Muscle layer of colon (tissue), 2 donors: ENCODE measurements at regions not wholly inside any gene's neighbourhood (a gene's known extent, or its start where the extent isn't known, plus 50 kb on each side); places are given as distances from the start of the nearest gene placed in this dataset.

ENCODE experiments used
- H3K27ac ChIP-seq: one replicate; pipeline ENCODE4 v1.7.0; 2013; ENCODE audit warnings: low read depth, mild to moderate bottlenecking, low read length, moderate library complexity
- H3K27me3 ChIP-seq, 2 donors: one replicate each; pipeline ENCODE4 v1.7.0; 2013; ENCODE audit warnings: low read length in 2 of 2, mild to moderate bottlenecking in 2 of 2; ENCODE audit not compliant: insufficient read depth in 2 of 2, control insufficient read depth in 1 of 2
- H3K36me3 ChIP-seq: one replicate; pipeline ENCODE4 v1.7.0; 2013; ENCODE audit warnings: mild to moderate bottlenecking, low read length; ENCODE audit not compliant: insufficient read depth
- H3K4me1 ChIP-seq: one replicate; pipeline ENCODE4 v1.7.0; 2013; ENCODE audit warnings: mild to moderate bottlenecking, low read length; ENCODE audit not compliant: insufficient read depth
- H3K4me3 ChIP-seq, 2 donors: one replicate each; pipeline ENCODE4 v1.7.0; 2013; ENCODE audit warnings: low read length in 2 of 2, low read depth in 1 of 2, mild to moderate bottlenecking in 1 of 2, moderate library complexity in 1 of 2
- H3K9ac ChIP-seq: one replicate; pipeline ENCODE4 v1.7.0; 2013; ENCODE audit warnings: low read length
- H3K9me3 ChIP-seq: one replicate; pipeline ENCODE4 v1.7.0; 2013; ENCODE audit warnings: mild to moderate bottlenecking, low read length
- donor health status: abdominal sarcoma.
- donor health status: Adenocarcinoma of cecum.

DNA sequence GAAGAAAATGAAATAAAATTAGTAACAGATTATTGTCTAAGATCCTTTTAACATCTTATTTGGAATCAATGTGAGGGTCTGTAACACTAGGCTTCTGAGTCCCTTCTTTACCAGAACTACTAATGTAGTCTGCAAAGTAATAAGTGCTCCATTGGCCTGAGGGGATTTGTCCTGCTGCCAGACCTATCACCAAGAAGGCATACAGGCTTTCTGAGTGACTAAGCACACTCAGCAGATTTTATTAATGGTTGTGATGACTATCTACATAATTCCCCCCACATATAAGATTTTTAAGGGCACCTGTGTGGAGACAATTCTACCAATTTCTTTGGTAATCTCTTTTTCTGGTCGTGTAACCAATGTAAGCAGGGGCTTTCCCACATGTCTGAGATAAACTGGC lies 365.0 kb upstream of the FAT3 start:
- H3K9ac ChIP-seq, result no peak overlapping the region
- no peak overlapping the region for H3K27ac ChIP-seq
- no peaks in the 10 kb centered on the region for H3K9me3 ChIP-seq
- H3K4me3 ChIP-seq, result no peak overlapping the region
- no peaks in the 10 kb centered on the region for H3K27me3 ChIP-seq
- H3K36me3 ChIP-seq, result no peaks in the 10 kb centered on the region
- no peaks in the 10 kb centered on the region for H3K4me1 ChIP-seq

DNA sequence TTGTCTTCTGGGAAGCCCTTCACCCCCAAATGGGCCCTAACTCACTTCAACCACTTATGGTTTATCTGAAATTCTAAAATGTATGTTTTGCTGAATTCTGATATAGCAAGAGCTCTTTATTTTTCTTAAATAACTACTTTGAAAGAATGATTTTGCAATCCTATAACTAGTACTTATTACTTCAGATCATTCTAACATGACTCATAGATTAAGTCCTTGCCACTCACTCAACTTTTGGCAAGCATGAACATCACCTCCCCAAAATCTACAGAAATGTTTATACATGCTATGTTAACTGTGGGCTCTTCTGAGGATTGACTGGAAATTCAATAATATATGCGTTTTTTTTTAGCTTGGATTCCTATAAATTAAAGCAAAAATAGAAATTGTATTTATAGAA lies 367.4 kb upstream of the FAT3 start:
- Histone ChIP-seq H3K4me1 (no peaks in the 10 kb centered on the region), H3K36me3 (no peaks in the 10 kb centered on the region), H3K4me3 (no peak overlapping the region), H3K27me3 (no peaks in the 10 kb centered on the region), H3K9me3 (no peaks in the 10 kb centered on the region), H3K9ac (no peak overlapping the region), H3K27ac (no peak overlapping the region)

DNA sequence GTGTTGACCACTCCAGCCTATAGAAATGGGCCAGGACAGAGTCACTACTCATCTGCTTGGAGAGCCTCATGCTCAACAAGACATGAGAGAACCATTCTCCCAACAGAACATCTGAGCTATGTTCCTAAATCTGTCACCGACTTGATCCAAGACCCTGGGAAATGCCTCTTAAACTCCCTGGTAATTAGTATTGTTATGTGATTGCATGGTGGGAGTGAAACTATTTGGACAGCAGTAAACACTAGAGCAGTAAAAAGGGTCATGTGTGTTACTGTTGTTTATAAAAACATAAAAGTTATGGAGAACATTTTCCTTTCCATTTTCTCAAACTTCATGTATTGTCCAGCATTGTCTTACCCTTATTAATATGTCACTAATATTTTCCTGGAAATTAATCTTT lies 369.8 kb upstream of the FAT3 start:
- no peak overlapping the region for H3K27ac ChIP-seq
- no peaks in the 10 kb centered on the region for H3K27me3 ChIP-seq
- no peaks in the 10 kb centered on the region for H3K36me3 ChIP-seq
- H3K9me3 ChIP-seq, result no peaks in the 10 kb centered on the region
- H3K9ac ChIP-seq, result no peak overlapping the region
- H3K4me3 ChIP-seq, result no peak overlapping the region
- H3K4me1 ChIP-seq, result no peaks in the 10 kb centered on the region

DNA sequence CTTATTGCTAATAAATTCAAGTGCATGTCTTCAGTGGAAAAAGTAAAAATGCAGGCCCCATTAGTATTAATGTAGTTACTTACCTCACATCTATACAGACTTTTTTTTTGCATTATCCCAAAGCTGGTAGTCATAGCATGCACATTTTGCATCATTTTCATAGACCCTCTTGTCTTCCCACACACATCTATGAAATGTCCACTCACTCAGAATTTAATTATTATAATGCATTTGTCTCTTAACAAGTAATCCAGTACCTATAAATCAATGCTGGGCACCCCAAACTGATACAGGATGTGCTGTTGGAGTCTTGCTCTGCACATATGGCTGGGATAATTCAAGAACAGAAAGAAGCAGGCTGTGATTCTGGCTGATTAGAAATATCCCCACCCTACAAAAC lies 370.4 kb upstream of the FAT3 start:
- no peaks in the 10 kb centered on the region for H3K36me3 ChIP-seq
- H3K27me3 ChIP-seq, result no peaks in the 10 kb centered on the region
- H3K4me1 ChIP-seq, result no peaks in the 10 kb centered on the region
- no peak overlapping the region for H3K9ac ChIP-seq
- H3K4me3 ChIP-seq, result no peak overlapping the region
- H3K9me3 ChIP-seq, result no peaks in the 10 kb centered on the region
- no peak overlapping the region for H3K27ac ChIP-seq

DNA sequence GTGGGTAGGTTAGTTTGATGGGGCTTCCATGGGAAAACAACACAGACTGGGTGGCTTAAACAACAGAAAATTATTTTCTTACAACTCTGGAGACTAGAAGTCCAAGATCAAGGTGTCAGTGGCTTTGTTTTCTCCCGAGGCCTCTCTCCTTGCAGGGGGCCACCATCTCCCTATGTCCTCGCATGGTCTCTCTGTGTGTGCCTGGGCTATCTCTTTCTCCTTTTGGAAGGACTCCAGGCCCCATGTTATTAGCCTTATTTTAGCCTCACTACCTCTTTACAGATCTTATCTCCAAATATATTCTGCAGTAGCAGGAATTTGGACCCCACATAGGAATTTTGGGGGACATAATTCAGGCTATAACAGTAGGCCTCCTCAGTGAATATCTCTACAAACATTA lies 372.7 kb upstream of the FAT3 start:
- H3K4me3 ChIP-seq, result no peak overlapping the region
- H3K9me3 ChIP-seq, result no peaks in the 10 kb centered on the region
- no peaks in the 10 kb centered on the region for H3K4me1 ChIP-seq
- no peaks in the 10 kb centered on the region for H3K36me3 ChIP-seq
- no peak overlapping the region for H3K27ac ChIP-seq
- H3K9ac ChIP-seq, result no peak overlapping the region
- H3K27me3 ChIP-seq, result no peaks in the 10 kb centered on the region

DNA sequence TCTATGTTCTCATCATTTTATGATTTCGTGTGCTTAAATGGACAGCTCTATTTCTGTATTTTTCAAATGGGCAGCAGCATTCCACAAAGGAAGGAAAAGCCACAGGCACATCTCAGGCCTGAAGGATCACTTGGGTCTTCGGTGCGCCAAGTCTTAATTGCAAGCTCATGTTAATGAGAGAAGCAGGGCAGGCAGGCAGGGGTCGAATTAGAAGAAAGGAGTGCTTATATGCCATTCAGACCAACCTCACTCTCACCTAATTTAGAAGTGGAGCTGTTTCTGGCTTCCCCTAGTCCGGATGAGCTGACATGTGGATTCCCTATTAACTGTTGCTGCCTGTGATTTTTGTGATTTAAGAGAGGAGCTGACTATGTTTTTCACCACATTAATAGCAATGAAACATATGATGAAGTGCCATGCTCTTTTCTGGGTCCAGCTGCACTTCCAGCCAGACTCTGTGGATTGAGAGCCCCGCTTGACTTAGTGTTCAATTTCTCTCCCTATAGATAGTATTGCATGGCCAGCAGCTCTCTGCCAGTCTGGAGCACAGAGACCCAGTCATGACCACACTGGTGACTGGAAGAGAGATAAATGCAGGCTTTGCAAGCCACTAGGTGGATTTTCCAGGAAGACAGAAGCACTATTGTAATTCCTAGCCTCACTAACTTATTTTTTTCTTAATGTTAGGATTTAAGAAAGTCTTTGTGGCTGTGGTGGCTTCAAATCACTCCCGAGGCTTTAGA lies 373.9 kb upstream of the FAT3 start:
- Histone ChIP-seq H3K27me3 (no peaks in the 10 kb centered on the region), H3K4me3 (no peak overlapping the region), H3K9ac (no peak overlapping the region), H3K4me1 (no peaks in the 10 kb centered on the region), H3K9me3 (no peaks in the 10 kb centered on the region), H3K36me3 (no peaks in the 10 kb centered on the region), H3K27ac (no peak overlapping the region)

DNA sequence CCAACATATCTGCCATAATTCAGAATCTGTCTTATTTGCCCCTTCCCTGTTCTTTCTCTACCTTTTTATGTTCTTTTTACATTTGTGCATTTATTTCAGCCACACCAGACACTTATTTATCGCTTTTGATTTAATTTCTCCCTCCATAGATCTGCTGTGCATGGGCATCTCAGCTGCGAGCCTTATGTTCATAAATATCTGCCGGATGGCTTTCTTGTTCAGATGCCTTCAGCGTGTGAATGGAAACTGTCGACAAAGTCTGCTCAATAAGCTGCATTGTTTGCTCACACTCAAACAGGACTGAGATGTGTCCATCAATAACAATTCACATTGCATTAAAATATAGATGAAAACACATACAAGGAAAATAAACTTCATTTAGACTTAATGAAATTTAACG lies 374.6 kb upstream of the FAT3 start:
- no peaks in the 10 kb centered on the region for H3K9me3 ChIP-seq
- no peak overlapping the region for H3K9ac ChIP-seq
- H3K36me3 ChIP-seq, result no peaks in the 10 kb centered on the region
- no peak overlapping the region for H3K27ac ChIP-seq
- H3K27me3 ChIP-seq, result no peaks in the 10 kb centered on the region
- no peak overlapping the region for H3K4me3 ChIP-seq
- no peaks in the 10 kb centered on the region for H3K4me1 ChIP-seq

DNA sequence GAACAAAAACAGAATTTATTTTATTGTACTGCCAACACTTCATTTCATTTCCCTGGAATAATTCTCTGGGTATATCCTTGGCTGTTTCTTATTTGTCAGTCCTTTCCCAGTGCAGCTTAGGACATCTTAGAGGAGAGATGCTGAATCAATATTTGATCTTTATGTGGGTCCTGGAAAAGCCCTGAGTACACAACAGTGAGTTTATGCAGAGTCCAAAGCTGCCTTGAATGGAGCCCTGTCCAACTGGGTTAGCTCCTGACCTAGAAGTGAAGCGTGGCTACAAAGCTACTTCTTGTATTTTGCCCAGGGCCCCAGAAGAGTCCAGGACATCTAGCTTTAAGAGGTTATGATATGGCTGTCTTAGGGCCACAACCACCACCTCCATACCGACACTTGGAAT lies 378.0 kb upstream of the FAT3 start:
- H3K27ac ChIP-seq, result no peak overlapping the region
- H3K27me3 ChIP-seq, result no peaks in the 10 kb centered on the region
- no peak overlapping the region for H3K4me3 ChIP-seq
- no peaks in the 10 kb centered on the region for H3K4me1 ChIP-seq
- H3K36me3 ChIP-seq, result no peaks in the 10 kb centered on the region
- no peaks in the 10 kb centered on the region for H3K9me3 ChIP-seq
- H3K9ac ChIP-seq, result no peak overlapping the region

DNA sequence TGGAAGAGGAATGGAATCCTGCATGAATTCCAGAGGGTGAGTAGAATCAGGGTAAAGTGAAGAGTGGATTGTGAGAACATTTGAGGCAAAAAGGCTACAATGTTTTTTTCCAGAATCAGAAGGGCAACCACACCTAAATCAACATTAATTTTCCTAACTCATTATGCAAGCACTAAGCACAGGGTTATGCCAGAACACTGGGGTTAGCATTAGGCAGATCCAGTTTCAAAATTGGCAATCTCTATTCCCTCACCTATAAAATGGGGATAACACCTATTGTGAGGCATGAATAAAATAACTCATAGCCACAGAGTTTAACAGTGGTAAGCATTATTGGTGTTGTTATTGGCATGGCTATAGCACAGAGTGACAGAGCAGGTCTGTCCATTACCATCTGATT lies 378.6 kb upstream of the FAT3 start:
- no peaks in the 10 kb centered on the region for H3K9me3 ChIP-seq
- no peak overlapping the region for H3K27ac ChIP-seq
- no peak overlapping the region for H3K9ac ChIP-seq
- no peaks in the 10 kb centered on the region for H3K36me3 ChIP-seq
- H3K4me3 ChIP-seq, result no peak overlapping the region
- no peaks in the 10 kb centered on the region for H3K27me3 ChIP-seq
- H3K4me1 ChIP-seq, result no peaks in the 10 kb centered on the region

DNA sequence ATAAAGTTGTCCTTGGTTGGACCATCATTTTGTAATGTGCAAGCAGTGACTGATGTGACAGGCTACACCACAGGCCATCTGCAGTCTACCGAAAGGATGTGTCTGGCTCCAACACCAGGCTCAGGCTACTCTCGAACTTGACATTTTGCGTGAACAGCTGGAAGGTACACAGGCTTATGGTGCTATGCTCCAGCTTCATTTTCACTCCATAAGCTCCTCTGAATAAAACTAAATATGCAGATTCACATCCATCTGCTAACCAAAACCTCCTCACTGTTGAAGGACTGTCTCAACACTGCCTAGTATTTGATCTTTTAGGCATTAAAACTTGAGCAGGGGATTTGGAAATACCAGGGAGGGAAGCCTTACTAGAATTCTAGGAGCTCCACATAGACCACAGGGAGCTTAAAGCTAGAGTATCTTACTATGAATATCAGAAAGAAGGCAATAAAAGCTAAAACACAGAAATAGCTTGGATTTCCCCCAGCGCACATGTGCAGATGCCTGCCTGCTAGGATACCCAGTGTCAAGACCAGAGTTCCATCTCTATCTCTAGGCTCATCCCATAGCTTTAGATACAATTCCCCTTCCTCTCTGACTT lies 383.9 kb upstream of the FAT3 start:
- H3K4me1 ChIP-seq, result peaks cover 5% of the 10 kb centered on the region
- H3K4me3 ChIP-seq, result no peak overlapping the region
- H3K27me3 ChIP-seq, result no peaks in the 10 kb centered on the region

DNA sequence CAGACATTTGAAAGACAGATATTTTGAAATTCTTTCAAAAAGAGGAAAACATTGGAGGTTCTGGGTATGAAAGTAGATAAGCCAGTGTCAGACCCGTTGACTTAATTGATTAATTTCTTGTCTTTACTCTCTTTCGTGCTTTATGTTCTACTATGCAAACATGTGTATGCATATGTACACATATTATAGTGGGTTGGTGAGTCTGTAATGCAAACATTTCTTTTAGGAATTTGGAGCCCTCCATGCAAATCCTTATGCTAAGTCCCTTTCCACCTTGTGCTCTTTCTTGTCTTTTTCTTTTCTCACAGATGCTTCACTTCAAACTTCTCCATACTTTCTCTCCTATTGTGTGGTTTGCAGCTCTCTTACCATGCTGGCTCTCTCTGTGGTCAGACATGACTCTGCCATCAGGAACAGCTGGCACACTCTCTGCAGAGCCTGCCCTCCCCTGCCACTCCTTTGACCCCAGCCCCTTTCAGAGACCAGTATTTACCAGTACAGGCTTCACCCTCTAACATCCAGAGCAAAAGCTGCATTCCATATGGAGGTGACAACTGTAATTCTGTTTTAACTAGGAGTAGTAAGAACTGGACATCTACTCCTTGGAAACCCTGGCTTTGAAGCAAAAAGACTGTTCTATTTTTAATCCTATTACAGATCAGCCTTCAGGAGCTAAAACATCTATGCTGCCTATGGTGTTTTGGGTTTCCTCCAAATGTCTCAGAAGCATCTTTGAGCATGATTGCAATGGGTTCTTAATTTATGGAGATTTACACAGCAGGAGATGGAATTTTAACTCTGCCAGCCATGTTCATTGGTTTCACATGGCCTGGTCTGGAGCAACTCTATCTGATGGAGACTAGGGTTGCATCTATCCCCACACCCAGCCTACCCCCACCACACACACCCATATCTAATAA lies 386.9 kb upstream of the FAT3 start:
- H3K27me3 ChIP-seq, result no peaks in the 10 kb centered on the region
- peaks cover 5% of the 10 kb centered on the region for H3K4me1 ChIP-seq
- H3K9ac ChIP-seq, result no peak overlapping the region
- H3K9me3 ChIP-seq, result no peaks in the 10 kb centered on the region
- H3K36me3 ChIP-seq, result no peaks in the 10 kb centered on the region
- H3K27ac ChIP-seq, result no peak overlapping the region
- H3K4me3 ChIP-seq, result no peak overlapping the region

More for the DNA sequence above, 383.9 kb upstream of the FAT3 start:
- H3K27ac ChIP-seq, result no peak overlapping the region
- no peak overlapping the region for H3K9ac ChIP-seq
- H3K36me3 ChIP-seq, result no peaks in the 10 kb centered on the region
- no peaks in the 10 kb centered on the region for H3K9me3 ChIP-seq
